Immature natural killer cell (primary cell): ENCODE measurements at regions not wholly inside any gene's neighbourhood (a gene's known extent, or its start where the extent isn't known, plus 50 kb on each side); places are given as distances from the start of the nearest gene placed in this dataset.
"Not testable (repeated sequence)": the region's sequence is repeated elsewhere in the genome, so short reads cannot be mapped to it uniquely, and the experiment has no call there.

Source experiments
- DNase-seq, 3 donors: peaks; one replicate each; pipeline ENCODE4 v3.0.0; 2022; ENCODE audit warnings: mixed read lengths in 1 of 3
- H3K27ac Mint-ChIP-seq, 6 donors: one replicate each; pipeline ENCODE4 v1.8.0; 2020; ENCODE audit warnings: mixed read lengths in 6 of 6, mild to moderate bottlenecking in 5 of 6, inconsistent platforms in 4 of 6, moderate library complexity in 3 of 6
- H3K27me3 Mint-ChIP-seq, 3 donors: one replicate each; pipeline ENCODE4 v1.8.0; 2020 to 2021; ENCODE audit warnings: low read depth in 3 of 3, mild to moderate bottlenecking in 3 of 3, mixed read lengths in 3 of 3, moderate library complexity in 3 of 3, inconsistent platforms in 1 of 3
- H3K36me3 Mint-ChIP-seq, 3 donors: one replicate each; pipeline ENCODE4 v1.8.0; 2020; ENCODE audit warnings: mixed read lengths in 3 of 3, inconsistent platforms in 2 of 3, mild to moderate bottlenecking in 2 of 3
- H3K4me1 Mint-ChIP-seq, 2 donors: one replicate each; pipeline ENCODE4 v1.8.0; 2020; ENCODE audit warnings: inconsistent platforms in 2 of 2, mild to moderate bottlenecking in 2 of 2, mixed read lengths in 2 of 2, moderate library complexity in 1 of 2
- H3K4me3 Mint-ChIP-seq, 5 donors: one replicate each; pipeline ENCODE4 v1.8.0; 2020; ENCODE audit warnings: mild to moderate bottlenecking in 5 of 5, mixed read lengths in 5 of 5, inconsistent platforms in 3 of 5, moderate library complexity in 3 of 5
- H3K9me3 Mint-ChIP-seq, 6 donors: one replicate each; pipeline ENCODE4 v1.8.0; 2020; ENCODE audit warnings: mild to moderate bottlenecking in 6 of 6, mixed read lengths in 6 of 6, inconsistent platforms in 4 of 6, moderate library complexity in 3 of 6

DNA sequence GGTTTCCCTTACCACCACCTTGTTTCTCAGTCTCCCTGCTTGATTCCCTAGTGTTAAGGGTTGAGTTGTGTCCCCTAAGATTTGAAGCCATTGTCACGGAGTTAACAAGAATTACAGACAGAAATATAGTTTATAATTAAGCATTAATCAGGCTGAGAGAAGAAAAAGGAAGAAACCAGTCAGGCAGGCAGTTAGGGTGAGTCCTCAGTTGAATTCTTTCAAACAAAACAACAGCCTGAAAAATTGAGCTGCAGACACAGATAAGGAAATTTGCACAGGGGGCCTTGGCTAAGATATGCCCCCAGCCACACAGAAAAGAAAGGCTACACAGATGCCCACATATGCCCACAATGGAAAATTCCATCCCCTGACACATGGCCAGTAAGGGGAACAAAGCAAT lies 111.7 kb upstream of the RAI14 start:
- Mint-ChIP-seq H3K4me1 (no peaks in the 10 kb centered on the region), H3K9me3 (peaks cover 0 to 11% (median 6%) of the 10 kb centered on the region in 6 donors), H3K27ac (no peak overlapping the region), H3K27me3 (peaks cover 2 to 5% (median 4%) of the 10 kb centered on the region in 3 donors), H3K4me3 (no peak overlapping the region), H3K36me3 (peaks cover 0 to 6% (median 0%) of the 10 kb centered on the region in 3 donors)
- no peak for DNase-seq

DNA sequence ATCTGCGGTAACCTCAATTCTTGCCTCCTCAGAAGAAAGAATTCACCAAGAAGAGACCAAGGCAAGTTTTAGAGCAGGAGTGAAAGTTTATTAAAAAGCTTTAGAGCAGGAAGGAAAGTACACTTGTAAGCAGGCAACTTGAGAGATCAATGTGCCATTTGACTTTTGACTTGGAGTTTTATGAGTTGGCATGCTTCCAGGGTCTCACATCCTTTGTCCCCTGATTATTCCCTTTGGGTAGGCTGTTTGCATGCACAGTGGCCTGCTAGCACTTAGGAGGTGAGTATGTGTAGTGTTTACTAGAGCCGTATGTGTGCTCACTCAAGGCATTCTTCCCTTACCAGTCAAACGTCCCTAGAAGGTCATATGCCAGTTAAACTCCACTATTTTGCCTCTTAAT lies 111.0 kb upstream of the RAI14 start:
- H3K27ac Mint-ChIP-seq, result no peak overlapping the region
- no peak for DNase-seq
- H3K9me3 Mint-ChIP-seq, result peaks cover 0 to 11% (median 6%) of the 10 kb centered on the region in 6 donors
- no peak overlapping the region for H3K4me3 Mint-ChIP-seq
- H3K36me3 Mint-ChIP-seq, result peaks cover 0 to 6% (median 0%) of the 10 kb centered on the region in 3 donors
- peaks cover 2 to 4% (median 2%) of the 10 kb centered on the region in 3 donors for H3K27me3 Mint-ChIP-seq
- H3K4me1 Mint-ChIP-seq, result no peaks in the 10 kb centered on the region

DNA sequence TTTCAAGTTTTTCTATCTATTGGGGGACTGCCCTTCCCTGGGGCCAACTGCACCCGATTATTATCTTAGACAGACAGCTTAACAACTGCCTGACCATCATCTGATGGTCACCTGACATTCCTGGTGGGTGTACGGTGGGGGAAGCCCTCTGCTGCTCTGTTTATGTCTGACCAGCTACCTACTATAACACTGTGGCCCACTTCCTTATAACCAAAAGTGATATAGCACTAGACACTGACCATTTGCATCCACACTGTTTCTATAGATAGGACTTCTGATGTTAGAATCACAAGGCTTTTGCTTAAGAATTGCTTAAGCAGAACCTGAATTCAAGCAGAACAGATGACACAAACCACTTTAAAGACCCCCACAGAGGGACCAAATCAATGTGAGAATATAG lies 110.5 kb upstream of the RAI14 start:
- DNase-seq, result no peak
- H3K36me3 Mint-ChIP-seq, result peaks cover 0 to 6% (median 0%) of the 10 kb centered on the region in 3 donors
- peaks cover 0 to 11% (median 6%) of the 10 kb centered on the region in 6 donors for H3K9me3 Mint-ChIP-seq
- H3K27me3 Mint-ChIP-seq, result peaks cover 2 to 4% (median 2%) of the 10 kb centered on the region in 3 donors
- no peak overlapping the region for H3K4me3 Mint-ChIP-seq
- no peak overlapping the region for H3K27ac Mint-ChIP-seq
- no peaks in the 10 kb centered on the region for H3K4me1 Mint-ChIP-seq

DNA sequence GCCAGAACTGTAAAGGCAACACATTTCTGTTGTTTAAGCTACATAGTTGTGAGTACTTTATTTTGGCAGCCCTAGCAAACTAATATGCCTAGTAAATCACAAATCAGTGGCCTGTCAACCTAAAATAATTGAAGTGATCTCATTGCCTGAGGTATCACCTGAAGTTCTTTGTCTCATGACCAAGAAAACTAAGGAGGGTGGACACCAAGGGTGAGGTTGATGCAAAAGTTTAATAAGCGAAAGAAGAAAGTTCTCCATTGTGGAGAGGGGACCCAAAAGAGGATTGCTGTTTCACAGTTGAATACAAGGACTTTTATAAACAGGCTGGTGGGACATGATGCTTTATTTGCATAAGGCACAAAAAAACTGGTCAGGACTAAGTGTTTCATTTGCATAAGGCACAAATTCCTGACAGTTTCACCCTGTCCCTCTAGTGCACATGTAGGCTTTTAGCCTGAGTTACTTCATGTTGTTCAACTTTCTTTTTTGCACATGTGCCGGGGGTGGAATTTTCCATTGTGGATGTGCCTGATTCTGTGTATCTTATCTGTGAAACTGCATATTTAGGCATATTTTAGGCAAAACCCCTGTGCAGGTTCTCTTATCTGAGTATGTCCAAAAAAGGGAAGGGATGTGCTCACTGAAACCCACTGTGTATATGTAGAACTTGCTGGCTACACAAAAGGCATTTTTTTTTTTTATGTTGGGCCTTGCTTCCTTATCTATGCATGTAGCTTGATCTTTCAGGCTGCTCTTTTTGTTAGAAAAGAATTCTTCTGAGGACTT lies 108.6 kb upstream of the RAI14 start:
- peaks cover 2 to 3% (median 2%) of the 10 kb centered on the region in 3 donors for H3K27me3 Mint-ChIP-seq
- H3K4me3 Mint-ChIP-seq, result no peak overlapping the region

DNA sequence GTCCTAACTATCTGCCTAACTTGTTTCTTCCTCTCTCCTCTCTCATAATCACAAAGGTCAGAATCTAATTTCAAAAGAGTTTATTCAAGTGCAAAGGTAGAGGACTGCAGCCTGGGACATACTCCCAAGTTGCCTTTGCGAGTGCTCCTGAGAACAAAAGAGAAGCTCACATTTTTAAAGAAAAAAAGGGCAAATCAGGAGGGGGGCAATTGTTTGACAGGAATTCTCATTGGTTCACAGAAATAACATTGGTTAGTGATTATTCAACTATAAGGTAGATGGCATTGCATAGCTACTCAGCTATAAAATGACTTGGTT lies 108.1 kb upstream of the RAI14 start:
- no peak overlapping the region for H3K27ac Mint-ChIP-seq
- no peaks in the 10 kb centered on the region for H3K4me1 Mint-ChIP-seq
- no peak overlapping the region for H3K4me3 Mint-ChIP-seq
- H3K9me3 Mint-ChIP-seq, result peaks cover 0 to 11% (median 6%) of the 10 kb centered on the region in 6 donors
- H3K27me3 Mint-ChIP-seq, result peaks cover 2 to 3% (median 2%) of the 10 kb centered on the region in 3 donors
- DNase-seq, result no peak
- peaks cover 0 to 6% (median 0%) of the 10 kb centered on the region in 3 donors for H3K36me3 Mint-ChIP-seq

More for the DNA sequence above, 108.6 kb upstream of the RAI14 start:
- H3K4me1 Mint-ChIP-seq, result no peaks in the 10 kb centered on the region
- H3K27ac Mint-ChIP-seq, result no peak overlapping the region
- peaks cover 0 to 11% (median 6%) of the 10 kb centered on the region in 6 donors for H3K9me3 Mint-ChIP-seq
- H3K36me3 Mint-ChIP-seq, result peaks cover 0 to 6% (median 0%) of the 10 kb centered on the region in 3 donors
- no peak for DNase-seq

DNA sequence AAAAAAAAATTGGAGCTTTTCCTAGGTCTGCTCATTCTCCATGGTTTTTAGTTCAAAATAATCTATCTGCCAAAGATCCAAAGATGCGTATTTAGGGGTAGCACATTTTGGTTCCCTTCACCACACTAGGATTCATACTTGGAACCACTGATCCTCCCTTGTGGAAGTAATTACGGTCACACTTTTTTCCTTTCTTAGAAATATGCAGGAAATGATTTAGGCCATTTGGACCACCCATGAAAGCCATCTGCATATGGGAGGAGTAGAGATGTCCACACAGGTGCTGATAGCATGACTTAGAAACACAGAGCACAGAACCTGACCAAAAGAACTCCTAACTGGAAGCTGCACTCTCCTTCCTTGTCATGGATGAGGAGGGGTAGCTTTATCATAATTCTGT lies 105.9 kb upstream of the RAI14 start:
- Mint-ChIP-seq H3K27ac (no peak overlapping the region), H3K4me3 (no peak overlapping the region)

DNA sequence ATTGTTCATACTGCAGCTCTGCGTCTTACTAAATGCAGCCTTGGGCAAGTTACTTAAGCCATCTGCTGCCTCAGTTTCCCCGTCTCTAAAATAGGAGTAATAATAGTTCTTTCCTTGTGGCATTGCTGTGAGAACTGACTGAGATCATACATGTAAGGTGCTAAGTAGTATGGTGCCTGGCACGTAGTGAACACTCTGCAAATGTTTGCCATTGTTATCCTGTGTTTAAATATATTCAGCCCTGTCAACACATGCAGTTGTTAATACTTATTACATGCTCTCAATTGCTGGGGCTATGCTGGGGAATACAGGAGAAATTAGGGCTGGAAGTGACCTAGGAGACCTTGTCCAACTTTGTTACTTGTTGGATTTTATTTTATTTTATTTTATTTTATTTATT lies 105.2 kb upstream of the RAI14 start:
- Mint-ChIP-seq H3K36me3 (no peaks in the 10 kb centered on the region), H3K4me1 (no peaks in the 10 kb centered on the region), H3K4me3 (no peak overlapping the region), H3K27ac (no peak overlapping the region), H3K27me3 (peaks cover 0 to 3% (median 2%) of the 10 kb centered on the region in 3 donors), H3K9me3 (peaks cover 0 to 1% (median 0%) of the 10 kb centered on the region in 6 donors)
- no peak for DNase-seq

More for the DNA sequence above, 105.9 kb upstream of the RAI14 start:
- Mint-ChIP-seq H3K9me3 (peaks cover 0 to 2% (median 0%) of the 10 kb centered on the region in 6 donors), H3K4me1 (no peaks in the 10 kb centered on the region), H3K27me3 (peaks cover 0 to 3% (median 2%) of the 10 kb centered on the region in 3 donors), H3K36me3 (no peaks in the 10 kb centered on the region)
- no peak for DNase-seq

DNA sequence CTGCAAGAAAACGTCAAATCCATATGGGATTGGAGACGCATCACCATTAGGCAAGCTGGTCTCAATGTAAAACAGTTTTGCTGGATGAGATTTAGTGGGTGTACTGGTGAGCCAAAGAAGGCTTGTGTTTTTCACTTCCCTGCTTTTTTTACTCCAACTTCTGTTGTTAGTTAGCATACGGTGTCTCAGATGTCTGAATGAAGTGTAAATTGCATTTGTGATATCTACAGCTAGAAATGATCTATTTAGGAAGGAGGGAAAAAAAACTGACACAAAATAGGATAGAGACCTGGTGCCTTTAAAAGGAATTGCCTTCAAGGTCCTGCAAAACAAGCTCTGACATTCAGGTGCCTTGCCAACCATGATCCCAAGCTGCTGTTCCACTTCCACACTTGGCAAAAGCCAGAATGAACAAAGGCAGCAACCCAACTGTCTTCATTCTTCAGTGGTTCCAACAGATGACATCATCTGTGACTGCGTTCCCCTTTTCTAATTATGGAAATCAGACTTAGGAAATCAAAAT lies 104.2 kb upstream of the RAI14 start:
- H3K27me3 Mint-ChIP-seq, result peaks cover 0 to 3% (median 0%) of the 10 kb centered on the region in 3 donors
- no peaks in the 10 kb centered on the region for H3K9me3 Mint-ChIP-seq
- H3K4me3 Mint-ChIP-seq, result no peak overlapping the region
- no peaks in the 10 kb centered on the region for H3K36me3 Mint-ChIP-seq
- no peak overlapping the region for H3K27ac Mint-ChIP-seq
- no peak for DNase-seq
- H3K4me1 Mint-ChIP-seq, result no peaks in the 10 kb centered on the region

DNA sequence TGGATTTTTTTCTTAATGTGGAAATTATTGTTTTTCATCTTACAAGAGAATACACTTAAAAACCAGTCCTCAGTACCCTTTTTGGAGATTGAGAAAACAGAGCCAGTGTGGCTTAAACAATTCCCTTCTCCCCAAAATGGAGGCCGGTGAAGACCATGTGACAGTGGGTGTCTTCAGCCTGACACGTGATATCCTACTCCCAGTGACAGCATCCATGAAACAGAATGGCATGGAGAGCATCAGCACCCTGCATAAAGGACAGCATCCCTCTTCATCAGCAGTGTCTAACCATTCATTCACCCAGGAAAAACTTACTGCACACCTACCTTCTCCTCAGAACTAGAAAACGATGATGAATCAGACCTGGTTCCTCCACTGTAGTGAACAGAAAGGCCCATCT lies 103.4 kb upstream of the RAI14 start:
- H3K36me3 Mint-ChIP-seq, result no peaks in the 10 kb centered on the region

DNA sequence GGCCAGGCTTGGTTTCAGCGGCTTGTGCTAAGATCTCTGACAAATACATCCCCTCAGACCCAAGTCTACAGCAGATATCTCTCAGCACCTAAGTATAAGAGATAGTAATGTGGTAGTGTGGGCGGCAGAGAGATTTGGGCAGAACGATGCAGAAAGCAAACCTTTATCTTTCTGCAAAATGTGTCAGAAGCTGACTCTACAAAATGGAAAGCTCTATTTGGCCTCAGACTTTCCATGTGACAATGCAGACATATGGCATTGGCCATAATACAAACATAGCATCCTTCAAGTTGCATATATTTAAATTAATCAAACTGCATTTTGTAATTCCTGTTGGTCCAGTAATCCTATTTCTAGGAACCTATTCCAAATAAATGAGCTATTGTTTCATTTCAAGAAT lies 102.5 kb upstream of the RAI14 start:
- Mint-ChIP-seq H3K4me3 (no peak overlapping the region), H3K27me3 (peaks cover 0 to 3% (median 0%) of the 10 kb centered on the region in 3 donors), H3K27ac (no peak overlapping the region), H3K4me1 (no peaks in the 10 kb centered on the region), H3K9me3 (no peaks in the 10 kb centered on the region), H3K36me3 (no peaks in the 10 kb centered on the region)
- no peak for DNase-seq

More for the DNA sequence above, 103.4 kb upstream of the RAI14 start:
- no peak overlapping the region for H3K4me3 Mint-ChIP-seq
- H3K9me3 Mint-ChIP-seq, result no peaks in the 10 kb centered on the region
- no peak for DNase-seq
- no peak overlapping the region for H3K27ac Mint-ChIP-seq
- no peaks in the 10 kb centered on the region for H3K4me1 Mint-ChIP-seq
- peaks cover 0 to 3% (median 0%) of the 10 kb centered on the region in 3 donors for H3K27me3 Mint-ChIP-seq

DNA sequence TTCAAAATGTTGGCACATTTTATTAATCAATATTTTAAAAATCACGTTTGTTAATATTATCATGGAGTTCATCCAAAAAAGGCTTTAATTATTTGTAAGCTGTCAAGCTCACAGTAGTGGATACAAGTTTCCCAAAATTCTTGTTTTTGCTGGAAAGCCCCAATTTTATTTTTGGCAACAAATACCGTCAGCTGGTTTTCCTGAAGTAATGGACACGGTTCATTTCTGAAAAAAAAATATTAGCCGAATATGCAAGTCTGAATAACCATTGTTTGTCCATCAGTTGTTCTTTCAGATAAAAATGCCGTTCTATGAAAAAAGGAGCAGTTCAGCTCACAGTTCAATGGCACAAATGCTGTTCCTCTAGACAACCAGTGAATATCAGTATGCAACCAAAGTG lies 101.5 kb upstream of the RAI14 start:
- H3K27me3 Mint-ChIP-seq, result peaks cover 0 to 3% (median 0%) of the 10 kb centered on the region in 3 donors
- no peaks in the 10 kb centered on the region for H3K36me3 Mint-ChIP-seq
- no peak for DNase-seq
- no peak overlapping the region for H3K4me3 Mint-ChIP-seq
- no peak overlapping the region for H3K27ac Mint-ChIP-seq
- H3K4me1 Mint-ChIP-seq, result no peaks in the 10 kb centered on the region
- H3K9me3 Mint-ChIP-seq, result no peaks in the 10 kb centered on the region

DNA sequence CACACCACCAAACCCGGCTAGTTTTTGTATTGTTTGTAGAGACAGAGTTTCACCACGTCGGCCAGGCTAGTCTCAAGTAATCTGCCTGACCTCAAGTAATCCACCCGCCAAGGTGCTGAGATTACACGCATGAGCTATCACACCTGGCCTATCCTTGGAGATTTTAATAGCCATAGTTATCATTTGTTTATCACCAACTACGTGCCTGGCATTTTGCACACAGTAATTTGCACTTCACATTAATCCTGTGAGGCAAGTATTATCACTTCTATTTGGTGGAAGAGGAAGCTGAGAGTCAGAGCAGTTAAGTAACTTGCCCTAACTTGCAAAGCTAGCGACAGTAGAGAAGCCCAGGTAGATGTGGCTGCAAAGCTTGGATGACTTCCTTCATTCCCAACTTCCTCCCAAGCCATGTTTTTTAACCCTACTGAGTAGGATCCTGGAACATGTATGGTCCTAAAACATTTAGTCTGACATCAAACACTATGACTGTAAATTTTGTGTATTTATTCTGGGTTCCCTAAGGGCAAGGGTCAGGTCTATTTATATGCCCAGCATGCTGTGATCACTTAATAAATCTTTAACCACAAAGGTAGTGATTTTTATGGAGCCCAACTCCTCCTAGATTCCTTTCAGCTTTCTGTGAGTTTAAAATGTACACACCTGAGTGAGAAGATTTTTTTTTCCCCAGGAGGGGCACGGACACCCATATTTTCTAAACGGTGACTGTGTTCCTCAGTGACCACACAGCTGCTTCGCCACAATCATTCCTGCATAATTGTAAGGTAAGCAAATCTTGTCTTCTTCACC lies 100.2 kb upstream of the RAI14 start:
- Mint-ChIP-seq H3K27ac (no peak overlapping the region), H3K4me3 (no peak overlapping the region), H3K4me1 (no peaks in the 10 kb centered on the region), H3K36me3 (no peaks in the 10 kb centered on the region), H3K27me3 (peaks cover 0 to 3% (median 0%) of the 10 kb centered on the region in 3 donors), H3K9me3 (no peaks in the 10 kb centered on the region)
- DNase-seq, result no peak

DNA sequence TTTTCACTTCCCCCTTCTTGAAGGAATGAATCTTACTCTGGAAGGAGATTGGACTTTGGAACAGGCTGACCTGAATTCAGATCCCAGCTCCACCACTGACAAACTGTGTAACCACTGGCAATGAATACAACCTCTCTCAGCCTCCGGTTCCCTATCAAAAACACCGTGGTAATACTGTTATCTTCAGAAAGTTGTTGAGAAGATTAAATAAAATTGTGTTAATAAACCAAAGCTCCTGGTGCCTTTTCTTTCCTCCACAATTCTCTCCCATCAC lies 99.7 kb upstream of the RAI14 start:
- no peak overlapping the region for H3K27ac Mint-ChIP-seq
- H3K4me1 Mint-ChIP-seq, result no peaks in the 10 kb centered on the region
- no peak overlapping the region for H3K4me3 Mint-ChIP-seq
- no peaks in the 10 kb centered on the region for H3K9me3 Mint-ChIP-seq
- no peaks in the 10 kb centered on the region for H3K36me3 Mint-ChIP-seq
- peaks cover 0 to 3% (median 0%) of the 10 kb centered on the region in 3 donors for H3K27me3 Mint-ChIP-seq
- DNase-seq, result no peak

DNA sequence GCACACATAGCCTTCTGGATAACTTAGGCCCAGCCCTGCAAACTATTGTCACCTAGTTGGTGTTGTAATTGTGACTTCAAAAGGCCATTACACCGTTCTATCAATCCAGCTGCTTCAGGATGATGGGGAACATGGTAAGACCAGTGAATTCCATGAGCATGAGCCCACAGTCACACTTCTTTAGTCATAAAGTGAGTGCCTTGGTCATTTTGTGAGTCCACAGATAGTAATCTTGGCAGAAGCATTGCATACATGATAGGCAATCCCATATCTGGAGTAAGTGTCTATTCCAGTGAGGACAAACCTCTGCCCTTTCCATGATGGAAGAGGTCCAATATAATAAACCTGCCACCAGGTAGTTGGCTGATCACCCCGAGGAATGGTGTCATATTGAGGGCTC lies 94.5 kb upstream of the RAI14 start:
- not testable (repeated sequence) for H3K36me3 Mint-ChIP-seq, H3K27me3 Mint-ChIP-seq, H3K9me3 Mint-ChIP-seq, H3K4me1 Mint-ChIP-seq, DNase-seq, H3K4me3 Mint-ChIP-seq, H3K27ac Mint-ChIP-seq
